ENCODE measurements at regions not wholly inside any gene's neighbourhood (a gene's known extent, or its start where the extent isn't known, plus 50 kb on each side); places are given as distances from the start of the nearest gene placed in this dataset.

DNA sequence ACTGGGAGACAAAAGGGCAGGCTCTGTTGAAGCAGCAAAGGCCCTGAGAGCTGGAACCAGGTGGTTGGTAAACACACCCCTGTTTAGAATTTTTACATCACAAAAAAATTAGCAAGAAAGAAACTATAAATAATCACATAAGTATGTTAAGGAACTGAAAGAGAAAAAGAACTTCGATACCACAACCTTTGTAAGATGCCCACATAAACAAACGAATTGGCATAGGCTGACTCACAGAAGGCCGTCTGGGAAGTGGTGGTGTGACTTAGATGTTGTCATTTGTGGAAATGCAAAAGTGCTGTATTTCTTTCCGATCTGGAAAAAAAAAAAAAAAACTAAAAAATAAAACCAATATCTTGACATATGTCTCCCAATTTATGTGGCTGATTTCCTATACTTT is 235.1 kb downstream of the USP46 start:
- TF ChIP-seq, protein P1, sequence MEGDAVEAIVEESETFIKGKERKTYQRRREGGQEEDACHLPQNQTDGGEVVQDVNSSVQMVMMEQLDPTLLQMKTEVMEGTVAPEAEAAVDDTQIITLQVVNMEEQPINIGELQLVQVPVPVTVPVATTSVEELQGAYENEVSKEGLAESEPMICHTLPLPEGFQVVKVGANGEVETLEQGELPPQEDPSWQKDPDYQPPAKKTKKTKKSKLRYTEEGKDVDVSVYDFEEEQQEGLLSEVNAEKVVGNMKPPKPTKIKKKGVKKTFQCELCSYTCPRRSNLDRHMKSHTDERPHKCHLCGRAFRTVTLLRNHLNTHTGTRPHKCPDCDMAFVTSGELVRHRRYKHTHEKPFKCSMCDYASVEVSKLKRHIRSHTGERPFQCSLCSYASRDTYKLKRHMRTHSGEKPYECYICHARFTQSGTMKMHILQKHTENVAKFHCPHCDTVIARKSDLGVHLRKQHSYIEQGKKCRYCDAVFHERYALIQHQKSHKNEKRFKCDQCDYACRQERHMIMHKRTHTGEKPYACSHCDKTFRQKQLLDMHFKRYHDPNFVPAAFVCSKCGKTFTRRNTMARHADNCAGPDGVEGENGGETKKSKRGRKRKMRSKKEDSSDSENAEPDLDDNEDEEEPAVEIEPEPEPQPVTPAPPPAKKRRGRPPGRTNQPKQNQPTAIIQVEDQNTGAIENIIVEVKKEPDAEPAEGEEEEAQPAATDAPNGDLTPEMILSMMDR (IDR thresholded peaks at IDR 0.05): no peak
- TF ChIP-seq POLR2A (IDR thresholded peaks at IDR 0.05): no peak
